Lower lobe of right lung (tissue), 2 donors: ENCODE measurements at regions not wholly inside any gene's neighbourhood (a gene's known extent, or its start where the extent isn't known, plus 50 kb on each side); places are given as distances from the start of the nearest gene placed in this dataset.

Experiments
- ATAC-seq, 2 donors: fragments of 200-7000 bp; cut with Tn5 transposase; one replicate each; pipeline ENCODE4 v1.9.1; 2020 to 2022; ENCODE audit warnings: mild to moderate bottlenecking in 2 of 2, moderate library complexity in 2 of 2
- DNase-seq: peaks from one replicate; pipeline ENCODE4 v3.0.0-alpha.2; 2020
- H3K27ac ChIP-seq: fragments of 200-600 bp; one replicate; pipeline ENCODE4 v1.8.0; 2022
- H3K27me3 ChIP-seq: fragments of 200-600 bp; one replicate; pipeline ENCODE4 v1.8.0; 2022; ENCODE audit warnings: low read depth
- H3K36me3 ChIP-seq: fragments of 200-600 bp; one replicate; pipeline ENCODE4 v1.8.0; 2022; ENCODE audit warnings: mild to moderate bottlenecking
- H3K4me1 ChIP-seq: fragments of 200-600 bp; one replicate; pipeline ENCODE4 v1.8.0; 2022
- H3K4me3 ChIP-seq: fragments of 200-600 bp; one replicate; pipeline ENCODE4 v1.8.0; 2022; ENCODE audit warnings: mild to moderate bottlenecking
- H3K9me3 ChIP-seq: fragments of 200-600 bp; one replicate; pipeline ENCODE4 v1.8.0; 2022
- intact Hi-C: fragments of 100-400 bp; cut with DNase I; formaldehyde crosslinking; loops from one replicate; pipeline ENCODE4 v1.11.0; 2022
- TF ChIP-seq, protein P1 (sequence below): fragments of 200-600 bp; IDR thresholded peaks from one replicate; pipeline ENCODE4 v1.8.0; 2022; ENCODE audit warnings: antibody characterized with exemption, mild to moderate bottlenecking
- donor health status: DM: no; HTN: yes; CAD: no; lungs with severe emphysema.

- DNase-seq = no peak
- TF ChIP-seq, protein P1, sequence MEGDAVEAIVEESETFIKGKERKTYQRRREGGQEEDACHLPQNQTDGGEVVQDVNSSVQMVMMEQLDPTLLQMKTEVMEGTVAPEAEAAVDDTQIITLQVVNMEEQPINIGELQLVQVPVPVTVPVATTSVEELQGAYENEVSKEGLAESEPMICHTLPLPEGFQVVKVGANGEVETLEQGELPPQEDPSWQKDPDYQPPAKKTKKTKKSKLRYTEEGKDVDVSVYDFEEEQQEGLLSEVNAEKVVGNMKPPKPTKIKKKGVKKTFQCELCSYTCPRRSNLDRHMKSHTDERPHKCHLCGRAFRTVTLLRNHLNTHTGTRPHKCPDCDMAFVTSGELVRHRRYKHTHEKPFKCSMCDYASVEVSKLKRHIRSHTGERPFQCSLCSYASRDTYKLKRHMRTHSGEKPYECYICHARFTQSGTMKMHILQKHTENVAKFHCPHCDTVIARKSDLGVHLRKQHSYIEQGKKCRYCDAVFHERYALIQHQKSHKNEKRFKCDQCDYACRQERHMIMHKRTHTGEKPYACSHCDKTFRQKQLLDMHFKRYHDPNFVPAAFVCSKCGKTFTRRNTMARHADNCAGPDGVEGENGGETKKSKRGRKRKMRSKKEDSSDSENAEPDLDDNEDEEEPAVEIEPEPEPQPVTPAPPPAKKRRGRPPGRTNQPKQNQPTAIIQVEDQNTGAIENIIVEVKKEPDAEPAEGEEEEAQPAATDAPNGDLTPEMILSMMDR = no peak
- Histone ChIP-seq H3K36me3 (no peaks in the 10 kb centered on the region), H3K27ac (no peak overlapping the region), H3K27me3 (no peaks in the 10 kb centered on the region), H3K4me3 (no peak overlapping the region), H3K4me1 (no peaks in the 10 kb centered on the region), H3K9me3 (no peaks in the 10 kb centered on the region)
- ATAC-seq = no peak
- intact Hi-C loops = no loop called here
These were observed 102.9 kb upstream of the ARHGEF3 start for GRCh38 chr3:56904552-56905215.

- ATAC-seq (no peak), DNase-seq (no peak)
- TF ChIP-seq, protein P1 = no peak
- Histone ChIP-seq H3K4me1 (no peaks in the 10 kb centered on the region), H3K27me3 (no peaks in the 10 kb centered on the region), H3K36me3 (no peaks in the 10 kb centered on the region), H3K4me3 (no peak overlapping the region), H3K27ac (no peak overlapping the region), H3K9me3 (no peaks in the 10 kb centered on the region)
- intact Hi-C loops = no loop called here
These were observed 101.6 kb upstream of the ARHGEF3 start for GRCh38 chr3:56903231-56903782.

- H3K27ac ChIP-seq = no peak overlapping the region
- intact Hi-C loops = no loop called here
These were observed 100.9 kb upstream of the ARHGEF3 start for GRCh38 chr3:56902468-56903160.

GRCh38 chr3:56900801-56901200 is 99.1 kb upstream of the ARHGEF3 start:
- TF ChIP-seq, protein P1 = no peak
- no peak for DNase-seq
- no peaks in the 10 kb centered on the region for H3K9me3 ChIP-seq
- intact Hi-C loops = no loop called here
- ATAC-seq = no peak
- H3K27me3 ChIP-seq = no peaks in the 10 kb centered on the region
- H3K36me3 ChIP-seq = no peaks in the 10 kb centered on the region
- no peak overlapping the region for H3K4me3 ChIP-seq
- no peaks in the 10 kb centered on the region for H3K4me1 ChIP-seq
- no peak overlapping the region for H3K27ac ChIP-seq

More at GRCh38 chr3:56902468-56903160, 100.9 kb upstream of the ARHGEF3 start:
- DNase-seq (no peak), ATAC-seq (no peak)
- TF ChIP-seq, protein P1 = no peak
- no peaks in the 10 kb centered on the region for H3K27me3 ChIP-seq
- no peak overlapping the region for H3K4me3 ChIP-seq
- no peaks in the 10 kb centered on the region for H3K36me3 ChIP-seq
- H3K4me1 ChIP-seq = no peaks in the 10 kb centered on the region
- H3K9me3 ChIP-seq = no peaks in the 10 kb centered on the region

- intact Hi-C loops = no loop called here
- no peak for DNase-seq
- Histone ChIP-seq H3K27me3 (no peaks in the 10 kb centered on the region), H3K4me1 (no peaks in the 10 kb centered on the region), H3K9me3 (no peaks in the 10 kb centered on the region), H3K36me3 (no peaks in the 10 kb centered on the region), H3K4me3 (no peak overlapping the region), H3K27ac (no peak overlapping the region)
- peak in 1 of 2 donors; percentile 47 for ATAC-seq
- TF ChIP-seq, protein P1 = no peak
These were observed 98.1 kb upstream of the ARHGEF3 start for GRCh38 chr3:56899851-56900250.
